Kidney epithelial cell (primary cell): ENCODE measurements at regions not wholly inside any gene's neighbourhood (a gene's known extent, or its start where the extent isn't known, plus 50 kb on each side); places are given as distances from the start of the nearest gene placed in this dataset.

Source experiments
- DNase-seq: peaks from one replicate; pipeline ENCODE4 v3.0.0-alpha.2; 2010; ENCODE audit warnings: low read depth
- H3K27me3 ChIP-seq: 2 replicates; pipeline ENCODE4 v1.6.0; 2011; ENCODE audit warnings: low read length; ENCODE audit not compliant: control insufficient read depth, insufficient read depth
- H3K36me3 ChIP-seq: 2 replicates; pipeline ENCODE4 v1.5.1; 2011; ENCODE audit warnings: low read length; ENCODE audit not compliant: control insufficient read depth, insufficient read depth
- H3K4me3 ChIP-seq: 2 replicates; pipeline ENCODE4 v1.5.1; 2011; ENCODE audit warnings: low read depth, mild to moderate bottlenecking, control low read depth, low read length
- TF ChIP-seq, protein P1 (sequence below): IDR thresholded peaks from 2 replicates; pipeline ENCODE4 v1.5.1; 2011; ENCODE audit warnings: mild to moderate bottlenecking, moderate library complexity, low read length, control low read depth, inconsistent platforms; ENCODE audit not compliant: insufficient read depth, poor library complexity, severe bottlenecking

DNA sequence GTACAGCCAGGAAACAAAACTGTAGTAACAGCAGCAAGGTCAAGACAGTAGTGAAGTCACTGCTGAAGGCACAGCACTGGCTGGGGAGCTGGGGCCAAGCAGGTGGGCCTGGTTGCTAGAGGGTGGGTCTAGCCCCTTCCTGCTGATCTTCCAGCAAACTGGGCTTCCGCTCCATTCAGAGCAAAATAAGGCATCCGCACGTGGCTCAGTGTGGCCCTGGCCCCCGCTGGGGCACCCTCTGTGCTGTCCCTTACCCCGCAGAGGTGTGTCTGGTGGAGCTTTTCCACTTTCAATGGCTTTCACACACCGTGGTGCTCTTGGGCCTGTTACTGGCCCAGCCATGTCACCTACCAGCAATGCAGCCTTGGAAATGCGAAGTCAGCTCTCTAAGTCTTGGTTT is 162.4 kb upstream of the B3GAT1 start:
- Histone ChIP-seq H3K27me3 (no peaks in the 10 kb centered on the region), H3K4me3 (no peak overlapping the region), H3K36me3 (no peaks in the 10 kb centered on the region)
- TF ChIP-seq, protein P1, sequence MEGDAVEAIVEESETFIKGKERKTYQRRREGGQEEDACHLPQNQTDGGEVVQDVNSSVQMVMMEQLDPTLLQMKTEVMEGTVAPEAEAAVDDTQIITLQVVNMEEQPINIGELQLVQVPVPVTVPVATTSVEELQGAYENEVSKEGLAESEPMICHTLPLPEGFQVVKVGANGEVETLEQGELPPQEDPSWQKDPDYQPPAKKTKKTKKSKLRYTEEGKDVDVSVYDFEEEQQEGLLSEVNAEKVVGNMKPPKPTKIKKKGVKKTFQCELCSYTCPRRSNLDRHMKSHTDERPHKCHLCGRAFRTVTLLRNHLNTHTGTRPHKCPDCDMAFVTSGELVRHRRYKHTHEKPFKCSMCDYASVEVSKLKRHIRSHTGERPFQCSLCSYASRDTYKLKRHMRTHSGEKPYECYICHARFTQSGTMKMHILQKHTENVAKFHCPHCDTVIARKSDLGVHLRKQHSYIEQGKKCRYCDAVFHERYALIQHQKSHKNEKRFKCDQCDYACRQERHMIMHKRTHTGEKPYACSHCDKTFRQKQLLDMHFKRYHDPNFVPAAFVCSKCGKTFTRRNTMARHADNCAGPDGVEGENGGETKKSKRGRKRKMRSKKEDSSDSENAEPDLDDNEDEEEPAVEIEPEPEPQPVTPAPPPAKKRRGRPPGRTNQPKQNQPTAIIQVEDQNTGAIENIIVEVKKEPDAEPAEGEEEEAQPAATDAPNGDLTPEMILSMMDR = no peak
- DNase-seq = no peak

DNA sequence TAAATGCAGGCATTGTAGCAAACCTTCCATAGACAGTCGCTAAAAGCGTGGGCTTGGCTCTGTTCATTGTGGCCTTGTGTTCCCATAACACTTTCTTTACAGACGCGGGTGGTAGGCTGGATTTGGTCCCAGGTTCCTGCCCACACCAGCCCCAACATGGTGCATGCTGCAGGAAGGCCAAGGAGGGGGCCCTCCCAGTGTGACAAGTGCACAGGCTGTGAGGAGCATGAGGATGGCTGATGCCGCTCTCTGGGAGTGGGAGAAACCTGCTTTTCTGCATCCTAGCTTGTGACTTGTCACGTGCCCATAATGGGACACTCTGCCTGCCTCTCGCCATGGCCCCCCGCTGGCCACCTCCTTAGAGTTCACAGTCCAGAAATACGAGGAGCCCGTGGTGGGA is 161.8 kb upstream of the B3GAT1 start:
- H3K4me3 ChIP-seq = no peak overlapping the region
- no peaks in the 10 kb centered on the region for H3K36me3 ChIP-seq
- no peaks in the 10 kb centered on the region for H3K27me3 ChIP-seq
- TF ChIP-seq, protein P1 = no peak
- DNase-seq = no peak

GRCh38 chr11:134572741-134573675 is 161.0 kb upstream of the B3GAT1 start:
- TF ChIP-seq, protein P1 = no peak
- Histone ChIP-seq H3K36me3 (no peaks in the 10 kb centered on the region), H3K4me3 (no peak overlapping the region), H3K27me3 (no peaks in the 10 kb centered on the region)
- no peak for DNase-seq

DNA sequence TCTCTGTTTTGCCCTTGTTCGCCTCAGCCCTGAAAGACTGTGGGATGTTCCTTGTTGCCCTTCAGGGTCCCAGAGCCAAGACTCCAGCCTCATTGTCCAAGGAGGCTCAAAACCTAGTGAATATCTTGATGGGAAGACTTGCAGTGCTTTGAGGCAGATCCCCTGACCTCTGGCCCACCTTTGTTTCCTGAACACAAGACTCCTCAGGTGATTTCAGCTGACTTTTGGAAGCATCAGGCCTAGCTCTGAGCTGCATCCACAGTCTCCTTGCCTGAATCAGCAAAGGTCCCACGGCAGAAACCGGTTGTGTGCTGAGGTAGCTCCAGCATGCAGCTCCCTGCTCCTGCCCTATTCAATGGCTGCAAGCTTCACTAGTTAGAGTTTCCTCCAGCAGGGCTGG is 159.3 kb upstream of the B3GAT1 start:
- no peak for DNase-seq
- H3K27me3 ChIP-seq = no peaks in the 10 kb centered on the region
- H3K36me3 ChIP-seq = no peaks in the 10 kb centered on the region
- H3K4me3 ChIP-seq = no peak overlapping the region
- TF ChIP-seq, protein P1 = no peak

DNA sequence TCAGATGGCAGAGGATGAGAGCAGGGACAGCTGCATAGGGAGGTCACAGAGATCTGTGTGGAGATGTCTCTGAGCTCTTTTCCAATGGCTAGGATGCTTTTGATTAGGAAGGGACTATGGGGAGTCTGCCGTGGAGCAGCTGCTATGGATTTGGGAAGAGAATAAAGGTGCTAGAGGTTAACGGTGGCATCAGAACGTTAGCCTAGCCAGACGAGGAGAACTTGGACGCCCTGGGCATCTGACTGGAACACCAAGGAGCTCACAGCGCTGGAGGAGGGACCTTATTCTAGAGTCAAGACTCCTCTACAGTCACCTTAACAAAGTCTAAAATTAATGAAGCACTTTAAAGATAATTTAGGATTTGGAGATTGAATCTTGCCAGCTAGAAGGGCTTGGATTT is 157.2 kb upstream of the B3GAT1 start:
- no peak overlapping the region for H3K4me3 ChIP-seq
- no peak for DNase-seq
- no peaks in the 10 kb centered on the region for H3K27me3 ChIP-seq
- no peaks in the 10 kb centered on the region for H3K36me3 ChIP-seq
- TF ChIP-seq, protein P1 = no peak

DNA sequence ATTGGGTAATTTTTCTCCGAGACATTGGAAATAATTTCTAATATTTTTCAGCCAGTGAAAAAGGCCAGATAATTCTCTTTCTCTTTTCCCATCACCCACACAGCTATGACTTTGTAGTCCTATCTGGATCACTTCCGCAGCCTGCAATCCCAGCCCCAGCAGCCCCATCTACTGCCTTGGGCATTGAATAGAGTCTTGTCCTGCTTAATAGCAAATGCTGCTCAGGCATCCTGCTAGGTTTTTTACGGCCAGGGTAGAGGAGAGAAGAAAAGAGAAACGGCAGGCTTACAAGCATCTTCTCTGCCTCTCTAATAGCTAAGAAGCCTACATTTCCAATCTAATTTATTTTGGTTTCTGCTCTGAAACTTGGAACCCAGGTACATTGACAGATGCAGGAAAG is 154.3 kb upstream of the B3GAT1 start:
- TF ChIP-seq, protein P1 = no peak
- no peak for DNase-seq
- no peaks in the 10 kb centered on the region for H3K27me3 ChIP-seq
- no peaks in the 10 kb centered on the region for H3K36me3 ChIP-seq
- no peak overlapping the region for H3K4me3 ChIP-seq
